GM21447 (cell line): ENCODE measurements at regions not wholly inside any gene's neighbourhood (a gene's known extent, or its start where the extent isn't known, plus 50 kb on each side); places are given as distances from the start of the nearest gene placed in this dataset.

Experiments
- ATAC-seq: cut with Tn5 transposase; IDR thresholded peaks from one replicate; pipeline ENCODE4 v1.9.1; 2021; ENCODE audit not compliant: unreplicated experiment

- no peak for ATAC-seq
Measured at GRCh38 chr6:21459641-21460040, 133.9 kb upstream of the SOX4 start.

GRCh38 chr6:21461844-21462518 is 131.6 kb upstream of the SOX4 start:
- ATAC-seq = no peak

- no peak for ATAC-seq
Measured at GRCh38 chr6:21462519-21462852, 131.1 kb upstream of the SOX4 start.

- no peak for ATAC-seq
Measured at GRCh38 chr6:21467091-21467490, 126.5 kb upstream of the SOX4 start.

GRCh38 chr6:21468461-21468860 is 125.1 kb upstream of the SOX4 start:
- no peak for ATAC-seq

GRCh38 chr6:21469213-21469612 is 124.3 kb upstream of the SOX4 start:
- ATAC-seq = no peak

- no peak for ATAC-seq
Measured at GRCh38 chr6:21476112-21476511, 117.4 kb upstream of the SOX4 start.

- ATAC-seq = no peak
Measured at GRCh38 chr6:21478411-21478810, 115.1 kb upstream of the SOX4 start.

- no peak for ATAC-seq
Measured at GRCh38 chr6:21478883-21479539, 114.5 kb upstream of the SOX4 start.

- ATAC-seq = no peak
Measured at GRCh38 chr6:21486115-21486514, 107.4 kb upstream of the SOX4 start.

GRCh38 chr6:21489826-21490225 is 103.7 kb upstream of the SOX4 start:
- ATAC-seq = no peak

- ATAC-seq = no peak
Measured at GRCh38 chr6:21491955-21492354, 101.6 kb upstream of the SOX4 start.

GRCh38 chr6:21494505-21494904 is 99.0 kb upstream of the SOX4 start:
- no peak for ATAC-seq

- no peak for ATAC-seq
Measured at GRCh38 chr6:21496196-21496595, 97.4 kb upstream of the SOX4 start.

GRCh38 chr6:21496706-21497105 is 96.8 kb upstream of the SOX4 start:
- ATAC-seq = no peak

- no peak for ATAC-seq
Measured at GRCh38 chr6:21500314-21501020, 93.1 kb upstream of the SOX4 start.

GRCh38 chr6:21501021-21501354 is 92.6 kb upstream of the SOX4 start:
- no peak for ATAC-seq

- ATAC-seq = no peak
Measured at GRCh38 chr6:21501815-21502214, 91.7 kb upstream of the SOX4 start.

- ATAC-seq = no peak
Measured at GRCh38 chr6:21502682-21503081, 90.9 kb upstream of the SOX4 start.

GRCh38 chr6:21504790-21505189 is 88.8 kb upstream of the SOX4 start:
- no peak for ATAC-seq

- no peak for ATAC-seq
Measured at GRCh38 chr6:21505574-21505990, 88.0 kb upstream of the SOX4 start.

GRCh38 chr6:21506126-21506525 is 87.4 kb upstream of the SOX4 start:
- ATAC-seq = no peak

GRCh38 chr6:21507811-21508210 is 85.7 kb upstream of the SOX4 start:
- no peak for ATAC-seq
